HepG2 (cell line): ENCODE measurements at regions not wholly inside any gene's neighbourhood (a gene's known extent, or its start where the extent isn't known, plus 50 kb on each side); places are given as distances from the start of the nearest gene placed in this dataset.

Source experiments
- ATAC-seq: fragments of 200-7000 bp; cut with Tn5 transposase; 3 replicates; pipeline ENCODE4 v1.9.1; 2020; ENCODE audit warnings: mild to moderate bottlenecking, moderate library complexity
- BruUV-seq: library from RNA; stranded (reverse); fragments of 400-500 nt; replicated peaks from 2 replicates; lab custom pipeline; 2021; lab: Mats Ljungman, UMichigan
- CTCF ChIA-PET: fragments of 300-600 bp; formaldehyde crosslinking; extraction: SDS; loops from one replicate; lab custom pipeline; 2021; ENCODE audit warnings: low total read pairs, inconsistent platforms, low intra/inter-chr PET ratio; lab: Yijun Ruan, JAX
- POLR2A ChIA-PET: fragments of 350-600 bp; sonication (Branson Sonifier 250); formaldehyde crosslinking; loops from one replicate; lab custom pipeline; 2020; ENCODE audit warnings: antibody characterized with exemption, inconsistent platforms; lab: Yijun Ruan, JAX
- DNase-seq: peaks from one replicate; pipeline ENCODE4 v3.0.0-alpha.2; 2015; ENCODE audit warnings: low spot score
- FAIRE-seq: peaks from 3 replicates; lab custom pipeline; 2011; peaks lifted over from hg19 to GRCh38; lab: Jason Lieb, UNC
- H2AFZ ChIP-seq: one replicate; pipeline ENCODE4 v1.6.1; 2011; ENCODE audit warnings: low read length, inconsistent platforms
- H3K27ac ChIP-seq: fragments of 300-600 bp; 3 replicates; pipeline ENCODE4 v1.8.0; 2011; ENCODE audit warnings: mixed run types, mild to moderate bottlenecking, mixed read lengths, low read length, inconsistent platforms; ENCODE audit not compliant: insufficient read depth; ENCODE audit errors: extremely low read length
- H3K27me3 ChIP-seq, 2 experiments: fragments of 200-600 bp in 1 of 2; 2 replicates in 1 of 2; 3 replicates in 1 of 2; pipeline versions ENCODE4 v1.6.0 to v1.8.0; 2011; ENCODE audit warnings: low read length in 2 of 2, mild to moderate bottlenecking in 2 of 2, moderate library complexity in 2 of 2, inconsistent platforms in 1 of 2; ENCODE audit not compliant: insufficient read depth in 2 of 2, control insufficient read depth in 1 of 2
- H3K36me3 ChIP-seq, 2 experiments: fragments of 200-600 bp in 1 of 2; replicated peaks in 1 of 2; 2 replicates in 1 of 2; 3 replicates in 1 of 2; pipeline versions ENCODE4 v1.5.1 to v1.8.0; 2011; ENCODE audit warnings: low read length in 2 of 2, inconsistent platforms in 1 of 2; ENCODE audit not compliant: insufficient read depth in 2 of 2, control insufficient read depth in 1 of 2
- H3K4me1 ChIP-seq: 2 replicates; pipeline ENCODE4 v1.5.1; 2012; ENCODE audit warnings: low read length, inconsistent platforms; ENCODE audit not compliant: insufficient read depth
- H3K4me2 ChIP-seq: 2 replicates; pipeline ENCODE4 v1.6.0; 2011; ENCODE audit warnings: low read depth, low read length, inconsistent platforms
- H3K4me3 ChIP-seq, 3 experiments: fragments of 200-600 bp in 1 of 3; sonication (generic), shearing (Covaris generic) in 1 of 3; replicated peaks in 1 of 3; 2 replicates each; pipeline ENCODE4 v1.5.1; 2011 to 2016; ENCODE audit warnings: low read length in 3 of 3, inconsistent platforms in 2 of 3, low read depth in 2 of 3, mild to moderate bottlenecking in 2 of 3, control low read depth in 1 of 3, mixed read lengths in 1 of 3; ENCODE audit not compliant: insufficient read depth in 1 of 3
- H3K79me2 ChIP-seq: one replicate; pipeline ENCODE4 v1.6.1; 2011; ENCODE audit warnings: low read length, inconsistent platforms; ENCODE audit not compliant: insufficient read depth
- H3K9ac ChIP-seq: 2 replicates; pipeline ENCODE4 v1.6.0; 2011; ENCODE audit warnings: mild to moderate bottlenecking, low read depth, low read length, inconsistent platforms; ENCODE audit not compliant: insufficient read depth
- H3K9me3 ChIP-seq: 2 replicates; pipeline ENCODE4 v1.5.1; 2012; ENCODE audit warnings: mild to moderate bottlenecking, low read length
- H4K20me1 ChIP-seq: 2 replicates; pipeline ENCODE4 v1.6.0; 2011; ENCODE audit warnings: inconsistent platforms, mild to moderate bottlenecking, low read length, moderate library complexity; ENCODE audit not compliant: insufficient read depth
- CEBPB ChIP-seq: IDR thresholded peaks from 2 replicates; pipeline ENCODE4 v1.6.1; 2011; ENCODE audit warnings: low read depth, low read length, improper control_type of control experiment, borderline replicate concordance
- CEBPG ChIP-seq: IDR thresholded peaks from 2 replicates; pipeline ENCODE4 v1.6.1; 2016
- EZH2 ChIP-seq: conservative IDR thresholded peaks from 2 replicates; pipeline ENCODE4 v1.6.1; 2012; ENCODE audit warnings: mild to moderate bottlenecking, low read depth, low read length, moderate library complexity
- HCFC1 ChIP-seq: fragments of 150-350 bp; IDR thresholded peaks from 2 replicates; pipeline ENCODE4 v1.6.1; 2014; ENCODE audit warnings: low read depth, low read length
- HMG20A ChIP-seq: IDR thresholded peaks from 2 replicates; pipeline ENCODE4 v1.6.1; 2016; ENCODE audit warnings: borderline replicate concordance
- JUND ChIP-seq: sonication (generic); formaldehyde crosslinking; IDR thresholded peaks from 2 replicates; pipeline ENCODE4 v1.8.0; 2022; ENCODE audit warnings: mild to moderate bottlenecking, missing genetic modification reagents
- KAT2B ChIP-seq: fragments of 150-350 bp; IDR thresholded peaks from 2 replicates; pipeline ENCODE4 v1.6.1; 2014; ENCODE audit warnings: low read depth, low read length, borderline replicate concordance
- PAWR ChIP-seq: sonication (generic); formaldehyde crosslinking; IDR thresholded peaks from 2 replicates; pipeline ENCODE4 v1.4.0; 2020; ENCODE audit warnings: missing genetic modification reagents, mild to moderate bottlenecking, borderline replicate concordance
- ZGPAT ChIP-seq: IDR thresholded peaks from 2 replicates; pipeline ENCODE4 v1.6.1; 2016; ENCODE audit warnings: mild to moderate bottlenecking
- ZNF180 ChIP-seq: sonication (generic); formaldehyde crosslinking; IDR thresholded peaks from 2 replicates; pipeline ENCODE4 v1.4.0; 2020; ENCODE audit warnings: low read depth, missing genetic modification reagents, borderline replicate concordance
- ZNF20 ChIP-seq: sonication (generic); formaldehyde crosslinking; IDR thresholded peaks from 2 replicates; pipeline ENCODE4 v1.4.0; 2020; ENCODE audit warnings: mild to moderate bottlenecking, moderate library complexity, missing genetic modification reagents
- ZNF235 ChIP-seq: sonication (generic); formaldehyde crosslinking; IDR thresholded peaks from 2 replicates; pipeline ENCODE4 v1.8.1; 2023; ENCODE audit warnings: mild to moderate bottlenecking, missing genetic modification reagents, borderline replicate concordance
- ZNF24 ChIP-seq: fragments of 450-650 bp; IDR thresholded peaks from 2 replicates; pipeline ENCODE4 v1.6.1; 2017; ENCODE audit warnings: antibody characterized with exemption, mild to moderate bottlenecking
- ZNF34 ChIP-seq: sonication (generic); formaldehyde crosslinking; IDR thresholded peaks from 2 replicates; pipeline ENCODE4 v1.4.0; 2020; ENCODE audit warnings: mild to moderate bottlenecking, missing genetic modification reagents, borderline replicate concordance
- ZNF510 ChIP-seq: sonication (generic); formaldehyde crosslinking; IDR thresholded peaks from 2 replicates; pipeline ENCODE4 v1.4.0; 2020; ENCODE audit warnings: low read depth, mild to moderate bottlenecking, missing genetic modification reagents
- ZNF589 ChIP-seq: sonication (generic); formaldehyde crosslinking; conservative IDR thresholded peaks from 2 replicates; pipeline ENCODE4 v1.8.0; 2022; ENCODE audit warnings: mild to moderate bottlenecking, moderate library complexity, missing genetic modification reagents
- ZNF749 ChIP-seq: sonication (generic); formaldehyde crosslinking; IDR thresholded peaks from 2 replicates; pipeline ENCODE4 v1.8.0; 2022; ENCODE audit warnings: mild to moderate bottlenecking, missing genetic modification reagents, moderate library complexity, borderline replicate concordance
- WGBS: methylation state at CpG from one replicate; pipeline ENCODE4 v1.1.6; 2017; ENCODE audit warnings: low lambda C conversion rate; 5-methylcytosine and 5-hydroxymethylcytosine counted together
- in situ Hi-C: cut with HindIII; loops from 2 replicates; pipeline ENCODE4 v1.10.0; 2017; ENCODE audit warnings: low pct_unique_long_range_greater_than_20kb; ENCODE audit not compliant: extremely low pct_ligation_motif_present
- intact Hi-C: fragments of 100-400 bp; cut with micrococcal nuclease; formaldehyde crosslinking; loops from one replicate; pipeline ENCODE4 v1.10.0; 2022; ENCODE audit not compliant: unreplicated experiment
- TF ChIP-seq, protein P1 (sequence below): sonication (generic); formaldehyde crosslinking; IDR thresholded peaks from 2 replicates; pipeline ENCODE4 v1.5.0; 2020; ENCODE audit warnings: mild to moderate bottlenecking, missing genetic modification reagents
- TF ChIP-seq, protein P2 (sequence below): IDR thresholded peaks from 2 replicates; pipeline ENCODE4 v1.6.1; 2016; ENCODE audit warnings: low read depth, control low read depth

GRCh38 chr10:77723376-77723775, 85.8 kb upstream of the KCNMA1 start:
- Histone ChIP-seq H3K4me3 (no peak overlapping the region), H3K36me3 (no peaks in the 10 kb centered on the region), H3K79me2 (no peaks in the 10 kb centered on the region), H2AFZ (no peak overlapping the region), H3K9ac (no peak overlapping the region), H4K20me1 (no peaks in the 10 kb centered on the region), H3K27me3 (0 out of 5 replicates have a peak, but pooled peaks cover 0 to 3% of the 10 kb centered on the region in 2 experiments), H3K4me1 (no peaks in the 10 kb centered on the region), H3K4me2 (no peak overlapping the region), H3K27ac (no peak overlapping the region), H3K9me3 (no peaks in the 10 kb centered on the region)
- TF ChIP-seq EZH2 (no peak), CEBPG (no peak), JUND (CRISPR knock-in tag) (no peak), ZNF34 (CRISPR knock-in tag) (no peak), ZNF24 (no peak), ZNF510 (CRISPR knock-in tag) (no peak), HMG20A (CRISPR knock-in tag) (no peak), ZGPAT (CRISPR knock-in tag) (no peak), ZNF749 (CRISPR knock-in tag) (no peak), ZNF235 (CRISPR knock-in tag) (no peak), KAT2B (no peak), ZNF180 (CRISPR knock-in tag) (no peak), ZNF20 (CRISPR knock-in tag) (no peak), HCFC1 (no peak), PAWR (CRISPR knock-in tag) (no peak), CEBPB (no peak), ZNF589 (CRISPR knock-in tag) (no peak)
- TF ChIP-seq, protein P1, sequence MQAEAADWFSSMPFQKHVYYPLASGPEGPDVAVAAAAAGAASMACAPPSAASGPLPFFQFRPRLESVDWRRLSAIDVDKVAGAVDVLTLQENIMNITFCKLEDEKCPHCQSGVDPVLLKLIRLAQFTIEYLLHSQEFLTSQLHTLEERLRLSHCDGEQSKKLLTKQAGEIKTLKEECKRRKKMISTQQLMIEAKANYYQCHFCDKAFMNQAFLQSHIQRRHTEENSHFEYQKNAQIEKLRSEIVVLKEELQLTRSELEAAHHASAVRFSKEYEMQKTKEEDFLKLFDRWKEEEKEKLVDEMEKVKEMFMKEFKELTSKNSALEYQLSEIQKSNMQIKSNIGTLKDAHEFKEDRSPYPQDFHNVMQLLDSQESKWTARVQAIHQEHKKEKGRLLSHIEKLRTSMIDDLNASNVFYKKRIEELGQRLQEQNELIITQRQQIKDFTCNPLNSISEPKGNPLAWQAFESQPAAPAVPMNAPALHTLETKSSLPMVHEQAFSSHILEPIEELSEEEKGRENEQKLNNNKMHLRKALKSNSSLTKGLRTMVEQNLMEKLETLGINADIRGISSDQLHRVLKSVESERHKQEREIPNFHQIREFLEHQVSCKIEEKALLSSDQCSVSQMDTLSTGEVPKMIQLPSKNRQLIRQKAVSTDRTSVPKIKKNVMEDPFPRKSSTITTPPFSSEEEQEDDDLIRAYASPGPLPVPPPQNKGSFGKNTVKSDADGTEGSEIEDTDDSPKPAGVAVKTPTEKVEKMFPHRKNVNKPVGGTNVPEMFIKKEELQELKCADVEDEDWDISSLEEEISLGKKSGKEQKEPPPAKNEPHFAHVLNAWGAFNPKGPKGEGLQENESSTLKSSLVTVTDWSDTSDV (CRISPR knock-in tag) = no peak
- TF ChIP-seq, protein P2, sequence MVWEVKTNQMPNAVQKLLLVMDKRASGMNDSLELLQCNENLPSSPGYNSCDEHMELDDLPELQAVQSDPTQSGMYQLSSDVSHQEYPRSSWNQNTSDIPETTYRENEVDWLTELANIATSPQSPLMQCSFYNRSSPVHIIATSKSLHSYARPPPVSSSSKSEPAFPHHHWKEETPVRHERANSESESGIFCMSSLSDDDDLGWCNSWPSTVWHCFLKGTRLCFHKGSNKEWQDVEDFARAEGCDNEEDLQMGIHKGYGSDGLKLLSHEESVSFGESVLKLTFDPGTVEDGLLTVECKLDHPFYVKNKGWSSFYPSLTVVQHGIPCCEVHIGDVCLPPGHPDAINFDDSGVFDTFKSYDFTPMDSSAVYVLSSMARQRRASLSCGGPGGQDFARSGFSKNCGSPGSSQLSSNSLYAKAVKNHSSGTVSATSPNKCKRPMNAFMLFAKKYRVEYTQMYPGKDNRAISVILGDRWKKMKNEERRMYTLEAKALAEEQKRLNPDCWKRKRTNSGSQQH (CRISPR knock-in tag) = no peak
- in situ Hi-C loops = no loop called here
- intact Hi-C loops = no loop called here
- ChIA-PET POLR2A (no interaction called here), CTCF (no interaction called here)
- no peak for ATAC-seq
- no peak for FAIRE-seq
- no peak for DNase-seq
- WGBS = 38% methylated on average over 5 of the region's 5 CpGs
- BruUV-seq = no TSS peak
